Lung (tissue), 11 donors: ENCODE measurements at regions not wholly inside any gene's neighbourhood (a gene's known extent, or its start where the extent isn't known, plus 50 kb on each side); places are given as distances from the start of the nearest gene placed in this dataset.

ENCODE experiments used
- ATAC-seq: fragments of 200-7000 bp; cut with Tn5 transposase; one replicate; pipeline ENCODE4 v1.9.1; 2020; ENCODE audit warnings: moderate number of reproducible peaks; ENCODE audit not compliant: insufficient read depth, low FRiP score
- DNase-seq, 3 donors: peaks; one replicate each; pipeline ENCODE4 v3.0.0-alpha.2; 2013 to 2017
- H3K27ac ChIP-seq, 2 donors: one replicate each; pipeline ENCODE4 v1.5.1; 2013; ENCODE audit warnings: mild to moderate bottlenecking in 2 of 2, moderate library complexity in 2 of 2, control low read depth in 1 of 2, inconsistent platforms in 1 of 2, low read depth in 1 of 2, low read length in 1 of 2
- H3K27me3 ChIP-seq, 3 donors: one replicate each; pipeline ENCODE4 v1.5.1; 2013; ENCODE audit warnings: low read length in 2 of 3; ENCODE audit not compliant: control insufficient read depth in 3 of 3, insufficient read depth in 3 of 3
- H3K36me3 ChIP-seq, 4 donors: one replicate each; pipeline ENCODE4 v1.5.1; 2013; ENCODE audit warnings: low read length in 4 of 4, mild to moderate bottlenecking in 1 of 4, moderate library complexity in 1 of 4; ENCODE audit not compliant: control insufficient read depth in 4 of 4, insufficient read depth in 4 of 4
- H3K4me1 ChIP-seq, 5 donors: one replicate each; pipeline ENCODE4 v1.5.1; 2013; ENCODE audit warnings: low read length in 5 of 5, mild to moderate bottlenecking in 2 of 5, moderate library complexity in 1 of 5; ENCODE audit not compliant: control insufficient read depth in 5 of 5, insufficient read depth in 5 of 5
- H3K4me3 ChIP-seq: one replicate; pipeline ENCODE4 v1.5.1; 2013; ENCODE audit warnings: mild to moderate bottlenecking, control low read depth, moderate library complexity
- H3K9ac ChIP-seq, 2 donors: one replicate each; pipeline ENCODE4 v1.5.1; 2013; ENCODE audit warnings: low read length in 2 of 2, control low read depth in 1 of 2; ENCODE audit not compliant: insufficient read depth in 1 of 2
- H3K9me3 ChIP-seq, 4 donors: one replicate each; pipeline ENCODE4 v1.5.1; 2013; ENCODE audit warnings: low read length in 3 of 4, mild to moderate bottlenecking in 1 of 4, moderate library complexity in 1 of 4; ENCODE audit not compliant: control insufficient read depth in 4 of 4, insufficient read depth in 3 of 4
- WGBS, 2 donors: extraction: QIAGEN DNeasy Blood & Tissue Kit; methylation state at CpG; one replicate each; pipeline ENCODE4 v1.1.7; 2013; 5-methylcytosine and 5-hydroxymethylcytosine counted together
- TF ChIP-seq, protein P1 (sequence below): IDR thresholded peaks from 2 replicates; pipeline ENCODE4 v1.5.1; 2012; ENCODE audit warnings: mild to moderate bottlenecking; ENCODE audit errors: control extremely low read depth, extremely low read depth
- donor health status: control.
- donor health status: control.
- donor health status: Bipolar disorder and iron deficiency.
- donor health status: healthy.
- donor health status: DM: yes; HTN: yes; CAD: no.

- Histone ChIP-seq H3K9ac (no peak overlapping the region), H3K4me3 (no peak overlapping the region), H3K27ac (no peak overlapping the region), H3K4me1 (peaks cover 0 to 6% (median 0%) of the 10 kb centered on the region in 5 donors), H3K27me3 (no peaks in the 10 kb centered on the region), H3K9me3 (no peaks in the 10 kb centered on the region), H3K36me3 (no peaks in the 10 kb centered on the region)
- TF ChIP-seq, protein P1, sequence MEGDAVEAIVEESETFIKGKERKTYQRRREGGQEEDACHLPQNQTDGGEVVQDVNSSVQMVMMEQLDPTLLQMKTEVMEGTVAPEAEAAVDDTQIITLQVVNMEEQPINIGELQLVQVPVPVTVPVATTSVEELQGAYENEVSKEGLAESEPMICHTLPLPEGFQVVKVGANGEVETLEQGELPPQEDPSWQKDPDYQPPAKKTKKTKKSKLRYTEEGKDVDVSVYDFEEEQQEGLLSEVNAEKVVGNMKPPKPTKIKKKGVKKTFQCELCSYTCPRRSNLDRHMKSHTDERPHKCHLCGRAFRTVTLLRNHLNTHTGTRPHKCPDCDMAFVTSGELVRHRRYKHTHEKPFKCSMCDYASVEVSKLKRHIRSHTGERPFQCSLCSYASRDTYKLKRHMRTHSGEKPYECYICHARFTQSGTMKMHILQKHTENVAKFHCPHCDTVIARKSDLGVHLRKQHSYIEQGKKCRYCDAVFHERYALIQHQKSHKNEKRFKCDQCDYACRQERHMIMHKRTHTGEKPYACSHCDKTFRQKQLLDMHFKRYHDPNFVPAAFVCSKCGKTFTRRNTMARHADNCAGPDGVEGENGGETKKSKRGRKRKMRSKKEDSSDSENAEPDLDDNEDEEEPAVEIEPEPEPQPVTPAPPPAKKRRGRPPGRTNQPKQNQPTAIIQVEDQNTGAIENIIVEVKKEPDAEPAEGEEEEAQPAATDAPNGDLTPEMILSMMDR: no peak
- DNase-seq (no peak), ATAC-seq (no peak)
- 37 to 63% methylated on average over 3 of the region's 3 CpGs for WGBS, 2 donors
These were observed 196.1 kb downstream of the AMY1C start for GRCh38 chr1:103945774-103946173.

DNA sequence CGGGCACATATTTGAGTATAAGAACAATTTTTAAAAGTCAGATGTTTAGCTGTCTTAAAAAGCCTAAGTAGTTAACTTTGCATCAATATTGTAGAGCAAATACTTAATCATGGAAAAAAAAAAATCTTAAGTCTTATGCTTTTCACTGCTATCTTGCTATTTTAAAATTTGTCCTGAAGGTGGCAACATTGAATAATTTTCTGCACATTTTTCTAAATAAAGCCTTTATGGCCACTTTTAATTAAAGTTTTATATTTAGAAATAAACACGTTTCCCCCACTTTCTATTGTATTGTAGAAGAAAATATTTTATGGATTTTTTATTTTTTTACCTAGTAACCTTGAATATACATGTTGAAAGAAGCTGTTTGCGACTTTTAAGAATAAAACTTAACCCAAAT is 198.8 kb downstream of the AMY1C start:
- TF ChIP-seq, protein P1: no peak
- Histone ChIP-seq H3K27me3 (no peaks in the 10 kb centered on the region), H3K36me3 (no peaks in the 10 kb centered on the region), H3K9ac (no peak overlapping the region), H3K27ac (no peak overlapping the region), H3K4me3 (no peak overlapping the region), H3K9me3 (no peaks in the 10 kb centered on the region), H3K4me1 (peaks cover 0 to 3% (median 0%) of the 10 kb centered on the region in 5 donors)
- DNase-seq (peak in 2 of 3 donors; percentile 49 to 61), ATAC-seq (no peak)
- 37 to 51% methylated on average over 3 of the region's 3 CpGs for WGBS, 2 donors

DNA sequence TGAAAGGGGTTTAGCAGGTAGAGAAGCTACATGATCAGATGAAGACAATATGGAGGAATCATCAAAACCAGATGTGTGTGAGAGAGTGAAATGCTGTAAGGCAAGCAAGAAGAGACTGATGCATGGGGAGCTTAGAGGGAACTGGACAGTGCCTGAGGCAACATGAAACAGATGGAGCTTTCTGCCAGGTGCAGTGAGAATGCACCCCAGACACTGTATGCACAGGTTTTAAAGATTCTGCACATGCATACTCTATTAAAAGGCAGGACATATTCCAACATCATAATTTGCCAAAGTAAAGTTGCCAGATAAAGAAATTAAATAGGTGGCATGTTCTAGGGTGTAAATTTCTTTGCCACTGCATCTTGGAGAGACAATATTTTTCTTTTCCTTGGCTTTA is 200.1 kb downstream of the AMY1C start:
- Histone ChIP-seq H3K27me3 (no peaks in the 10 kb centered on the region), H3K4me1 (no peaks in the 10 kb centered on the region), H3K9ac (no peak overlapping the region), H3K27ac (no peak overlapping the region), H3K9me3 (no peaks in the 10 kb centered on the region), H3K36me3 (no peaks in the 10 kb centered on the region), H3K4me3 (no peak overlapping the region)
- DNase-seq: no peak
- TF ChIP-seq, protein P1: no peak
- no peak for ATAC-seq

GRCh38 chr1:103953386-103953785 is 203.7 kb downstream of the AMY1C start:
- DNase-seq (no peak), ATAC-seq (no peak)
- Histone ChIP-seq H3K4me3 (no peak overlapping the region), H3K4me1 (no peaks in the 10 kb centered on the region), H3K9me3 (no peaks in the 10 kb centered on the region), H3K27me3 (no peaks in the 10 kb centered on the region), H3K9ac (no peak overlapping the region), H3K36me3 (no peaks in the 10 kb centered on the region), H3K27ac (no peak overlapping the region)
- TF ChIP-seq, protein P1: no peak
- 52 to 80% methylated on average over 4 of the region's 4 CpGs for WGBS, 2 donors
